OCI-LY7 (cell line): ENCODE measurements at regions not wholly inside any gene's neighbourhood (a gene's known extent, or its start where the extent isn't known, plus 50 kb on each side); places are given as distances from the start of the nearest gene placed in this dataset.

Experiments used
- BruUV-seq: library from RNA; stranded (reverse); fragments of 400-500 nt; replicated peaks from 2 replicates; lab custom pipeline; 2021; lab: Mats Ljungman, UMichigan
- CTCF ChIA-PET: fragments of 300-600 bp; sonication (Branson Sonifier 250); formaldehyde crosslinking; loops from one replicate; lab custom pipeline; 2022; ENCODE audit warnings: antibody characterized with exemption; ENCODE audit not compliant: unreplicated experiment; lab: Charles Lee
- POLR2A ChIA-PET: fragments of 300-600 bp; sonication (Branson Sonifier 250); formaldehyde crosslinking; loops from one replicate; lab custom pipeline; 2022; ENCODE audit warnings: antibody characterized with exemption; lab: Charles Lee
- DNase-seq: peaks from one replicate; pipeline ENCODE4 v3.0.0-alpha.2; 2015; ENCODE audit warnings: low spot score
- H2AFZ ChIP-seq: fragments of 200-600 bp; sonication (generic), shearing (Covaris generic); 2 replicates; pipeline ENCODE4 v1.6.1; 2014; ENCODE audit warnings: mild to moderate bottlenecking, antibody characterized with exemption, low read length, moderate library complexity
- H3K27ac ChIP-seq: fragments of 200-600 bp; sonication (generic); 2 replicates; pipeline ENCODE4 v1.5.1; 2014; ENCODE audit warnings: mixed run types, low read depth, mild to moderate bottlenecking, moderate library complexity, low read length, inconsistent platforms; ENCODE audit not compliant: poor library complexity, severe bottlenecking
- H3K36me3 ChIP-seq: fragments of 200-600 bp; sonication (generic); 2 replicates; pipeline ENCODE4 v1.6.1; 2014; ENCODE audit warnings: mild to moderate bottlenecking, antibody characterized with exemption, low read length, moderate library complexity, mixed read lengths; ENCODE audit not compliant: insufficient read depth
- H3K4me1 ChIP-seq: fragments of 200-600 bp; sonication (generic); 2 replicates; pipeline ENCODE4 v1.5.1; 2014; ENCODE audit warnings: mild to moderate bottlenecking, low read length; ENCODE audit not compliant: insufficient read depth, poor library complexity, severe bottlenecking
- H3K4me2 ChIP-seq: fragments of 200-600 bp; sonication (generic); 2 replicates; pipeline ENCODE4 v1.6.1; 2014; ENCODE audit warnings: mild to moderate bottlenecking, low read length
- H3K4me3 ChIP-seq: fragments of 200-600 bp; sonication (generic); 2 replicates; pipeline ENCODE4 v1.5.1; 2014; ENCODE audit warnings: mild to moderate bottlenecking, low read depth, low read length; ENCODE audit not compliant: poor library complexity, severe bottlenecking
- H3K79me2 ChIP-seq: fragments of 200-600 bp; sonication (generic); 2 replicates; pipeline ENCODE4 v1.6.1; 2016; ENCODE audit warnings: low read depth, mild to moderate bottlenecking, low read length, moderate library complexity, mixed read lengths; ENCODE audit not compliant: insufficient read depth
- H3K9me2 ChIP-seq: fragments of 200-600 bp; sonication (generic); 2 replicates; pipeline ENCODE4 v1.6.1; 2016; ENCODE audit warnings: mild to moderate bottlenecking, low read length, mixed read lengths; ENCODE audit not compliant: insufficient read depth
- H3K9me3 ChIP-seq: fragments of 200-600 bp; sonication (generic); 2 replicates; pipeline ENCODE4 v1.6.1; 2014; ENCODE audit warnings: mild to moderate bottlenecking, mixed run types, low read length, mixed read lengths
- H4K20me1 ChIP-seq: fragments of 200-600 bp; sonication (generic); 2 replicates; pipeline ENCODE4 v1.6.1; 2014; ENCODE audit warnings: mild to moderate bottlenecking, antibody characterized with exemption, low read length, moderate library complexity, mixed read lengths; ENCODE audit not compliant: insufficient read depth
- EZH2phosphoT487 ChIP-seq: fragments of 200-600 bp; sonication (generic); IDR thresholded peaks from 2 replicates; pipeline ENCODE4 v1.6.1; 2018; ENCODE audit warnings: low read depth, borderline replicate concordance, mild to moderate bottlenecking, mixed run types, antibody characterized with exemption, low read length, moderate library complexity, mixed read lengths
- intact Hi-C: fragments of 100-400 bp; cut with micrococcal nuclease; formaldehyde crosslinking; loops from one replicate; pipeline ENCODE4 v1.10.0; 2022; ENCODE audit not compliant: unreplicated experiment
- TF ChIP-seq, protein P1 (sequence below): fragments of 200-600 bp; sonication (generic); conservative IDR thresholded peaks from 2 replicates; pipeline ENCODE4 v1.5.1; 2014; ENCODE audit warnings: mild to moderate bottlenecking, antibody characterized with exemption, low read length, moderate library complexity, mixed read lengths

- no peak overlapping the region for H3K4me2 ChIP-seq
- no peaks in the 10 kb centered on the region for H3K9me3 ChIP-seq
- POLR2A ChIA-PET, result interaction anchor here (0.6 kb wide), 1 partner anchor 13 kb away, joined by 3 read pairs; no protein-coding TSS in a partner anchor
- CTCF ChIA-PET, result no interaction called here
- no peak overlapping the region for H3K27ac ChIP-seq
- H4K20me1 ChIP-seq, result no peaks in the 10 kb centered on the region
- no peaks in the 10 kb centered on the region for H3K9me2 ChIP-seq
- no TSS peak for BruUV-seq
- no peak overlapping the region for H3K4me3 ChIP-seq
- no peaks in the 10 kb centered on the region for H3K79me2 ChIP-seq
- no peak for DNase-seq
- intact Hi-C loops, result no loop called here
- H3K36me3 ChIP-seq, result no peaks in the 10 kb centered on the region
- no peak overlapping the region for H2AFZ ChIP-seq
- no peak for TF ChIP-seq EZH2phosphoT487
- TF ChIP-seq, protein P1, sequence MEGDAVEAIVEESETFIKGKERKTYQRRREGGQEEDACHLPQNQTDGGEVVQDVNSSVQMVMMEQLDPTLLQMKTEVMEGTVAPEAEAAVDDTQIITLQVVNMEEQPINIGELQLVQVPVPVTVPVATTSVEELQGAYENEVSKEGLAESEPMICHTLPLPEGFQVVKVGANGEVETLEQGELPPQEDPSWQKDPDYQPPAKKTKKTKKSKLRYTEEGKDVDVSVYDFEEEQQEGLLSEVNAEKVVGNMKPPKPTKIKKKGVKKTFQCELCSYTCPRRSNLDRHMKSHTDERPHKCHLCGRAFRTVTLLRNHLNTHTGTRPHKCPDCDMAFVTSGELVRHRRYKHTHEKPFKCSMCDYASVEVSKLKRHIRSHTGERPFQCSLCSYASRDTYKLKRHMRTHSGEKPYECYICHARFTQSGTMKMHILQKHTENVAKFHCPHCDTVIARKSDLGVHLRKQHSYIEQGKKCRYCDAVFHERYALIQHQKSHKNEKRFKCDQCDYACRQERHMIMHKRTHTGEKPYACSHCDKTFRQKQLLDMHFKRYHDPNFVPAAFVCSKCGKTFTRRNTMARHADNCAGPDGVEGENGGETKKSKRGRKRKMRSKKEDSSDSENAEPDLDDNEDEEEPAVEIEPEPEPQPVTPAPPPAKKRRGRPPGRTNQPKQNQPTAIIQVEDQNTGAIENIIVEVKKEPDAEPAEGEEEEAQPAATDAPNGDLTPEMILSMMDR, result no peak
- H3K4me1 ChIP-seq, result no peaks in the 10 kb centered on the region
Observed at GRCh38 chr14:97874394-97874793, 1077.2 kb downstream of the VRK1 start.

DNA sequence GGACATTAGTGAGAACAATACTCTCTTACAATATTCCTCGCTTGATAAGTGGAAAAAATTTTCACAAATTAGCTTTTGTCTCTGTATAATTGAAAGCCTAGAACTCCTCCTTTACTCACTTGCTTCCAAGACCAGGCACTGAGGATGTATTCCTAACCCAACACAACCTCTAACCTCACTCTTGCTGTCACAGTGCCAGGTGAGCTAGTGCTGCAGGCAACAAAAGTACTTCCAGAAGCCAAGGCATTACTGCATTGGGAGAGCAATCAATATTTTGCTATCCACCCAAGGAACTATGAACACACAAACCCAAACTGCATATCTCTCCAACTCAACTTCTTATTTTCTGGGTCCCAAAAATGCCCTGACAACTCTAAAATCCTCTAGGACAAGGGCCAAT is 1081.0 kb downstream of the VRK1 start:
- no peak for TF ChIP-seq EZH2phosphoT487
- TF ChIP-seq, protein P1, result no peak
- Histone ChIP-seq H2AFZ (no peak overlapping the region), H4K20me1 (no peaks in the 10 kb centered on the region), H3K36me3 (no peaks in the 10 kb centered on the region), H3K4me1 (no peaks in the 10 kb centered on the region), H3K27ac (no peak overlapping the region), H3K79me2 (no peaks in the 10 kb centered on the region), H3K4me3 (no peak overlapping the region), H3K9me2 (no peaks in the 10 kb centered on the region), H3K4me2 (no peak overlapping the region), H3K9me3 (no peaks in the 10 kb centered on the region)
- intact Hi-C loops, result no loop called here
- POLR2A ChIA-PET, result no interaction called here
- no peak for DNase-seq
- no TSS peak for BruUV-seq
- CTCF ChIA-PET, result no interaction called here

- Histone ChIP-seq H3K4me1 (no peaks in the 10 kb centered on the region), H3K9me2 (no peaks in the 10 kb centered on the region), H2AFZ (no peak overlapping the region), H3K27ac (no peak overlapping the region), H4K20me1 (no peaks in the 10 kb centered on the region), H3K36me3 (no peaks in the 10 kb centered on the region), H3K4me3 (no peak overlapping the region), H3K4me2 (no peak overlapping the region), H3K9me3 (no peaks in the 10 kb centered on the region), H3K79me2 (no peaks in the 10 kb centered on the region)
- TF ChIP-seq, protein P1, result no peak
- no peak for TF ChIP-seq EZH2phosphoT487
- BruUV-seq, result no TSS peak
- CTCF ChIA-PET, result no interaction called here
- POLR2A ChIA-PET, result no interaction called here
- DNase-seq, result no peak
- intact Hi-C loops, result no loop called here
Observed at GRCh38 chr14:97878727-97879126, 1081.5 kb downstream of the VRK1 start.
